ENCODE measurements at regions not wholly inside any gene's neighbourhood (a gene's known extent, or its start where the extent isn't known, plus 50 kb on each side); places are given as distances from the start of the nearest gene placed in this dataset.

- no TSS peak for BruUV-seq (replicated peaks)
- CTCF ChIA-PET: no interaction called here
- in situ Hi-C loops (cut with HindIII; ENCODE audit: low pct_unique_long_range_greater_than_20kb, low sequenced_read_pairs) (no loop called here), intact Hi-C loops (cut with micrococcal nuclease; ENCODE audit: unreplicated experiment) (no loop called here)
- TF ChIP-seq, protein P1, sequence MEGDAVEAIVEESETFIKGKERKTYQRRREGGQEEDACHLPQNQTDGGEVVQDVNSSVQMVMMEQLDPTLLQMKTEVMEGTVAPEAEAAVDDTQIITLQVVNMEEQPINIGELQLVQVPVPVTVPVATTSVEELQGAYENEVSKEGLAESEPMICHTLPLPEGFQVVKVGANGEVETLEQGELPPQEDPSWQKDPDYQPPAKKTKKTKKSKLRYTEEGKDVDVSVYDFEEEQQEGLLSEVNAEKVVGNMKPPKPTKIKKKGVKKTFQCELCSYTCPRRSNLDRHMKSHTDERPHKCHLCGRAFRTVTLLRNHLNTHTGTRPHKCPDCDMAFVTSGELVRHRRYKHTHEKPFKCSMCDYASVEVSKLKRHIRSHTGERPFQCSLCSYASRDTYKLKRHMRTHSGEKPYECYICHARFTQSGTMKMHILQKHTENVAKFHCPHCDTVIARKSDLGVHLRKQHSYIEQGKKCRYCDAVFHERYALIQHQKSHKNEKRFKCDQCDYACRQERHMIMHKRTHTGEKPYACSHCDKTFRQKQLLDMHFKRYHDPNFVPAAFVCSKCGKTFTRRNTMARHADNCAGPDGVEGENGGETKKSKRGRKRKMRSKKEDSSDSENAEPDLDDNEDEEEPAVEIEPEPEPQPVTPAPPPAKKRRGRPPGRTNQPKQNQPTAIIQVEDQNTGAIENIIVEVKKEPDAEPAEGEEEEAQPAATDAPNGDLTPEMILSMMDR (IDR thresholded peaks at IDR 0.05): no peak
- no peak for TF ChIP-seq POLR2AphosphoS5 (IDR thresholded peaks at IDR 0.05; ENCODE audit: low read depth, low read length)
- no peak for TF ChIP-seq SIN3A (IDR thresholded peaks at IDR 0.05; ENCODE audit: borderline replicate concordance, insufficient read depth, low read depth, low read length)
- TF ChIP-seq TCF7L2 (IDR thresholded peaks at IDR 0.05; ENCODE audit: low read depth, low read length): no peak
- POLR2A ChIA-PET: no interaction called here
- no peak for DNase-seq (ENCODE audit: low read depth, low spot score)
- Histone ChIP-seq H3K4me1 (ENCODE audit: control insufficient read depth, insufficient read depth, low read length) (no peaks in the 10 kb centered on the region), H3K27ac (ENCODE audit: low read length) (no peak overlapping the region), H3K9me3 (ENCODE audit: control insufficient read depth, insufficient read depth, low read depth, low read length) (peaks cover 5% of the 10 kb centered on the region; the same call in 1 of the 2 replicates), H3K36me3 (ENCODE audit: control insufficient read depth, insufficient read depth, low read length) (no peaks in the 10 kb centered on the region), H3K27me3 (ENCODE audit: control insufficient read depth, insufficient read depth, low read length) (no peaks in the 10 kb centered on the region), H3K4me3 (ENCODE audit: low read depth in 2 of 2, low read length in 2 of 2) (no peak overlapping the region)
- no peak for ATAC-seq
These were observed 220.7 kb upstream of the SHH start for GRCh38 chr7:156032973-156033372.

DNA sequence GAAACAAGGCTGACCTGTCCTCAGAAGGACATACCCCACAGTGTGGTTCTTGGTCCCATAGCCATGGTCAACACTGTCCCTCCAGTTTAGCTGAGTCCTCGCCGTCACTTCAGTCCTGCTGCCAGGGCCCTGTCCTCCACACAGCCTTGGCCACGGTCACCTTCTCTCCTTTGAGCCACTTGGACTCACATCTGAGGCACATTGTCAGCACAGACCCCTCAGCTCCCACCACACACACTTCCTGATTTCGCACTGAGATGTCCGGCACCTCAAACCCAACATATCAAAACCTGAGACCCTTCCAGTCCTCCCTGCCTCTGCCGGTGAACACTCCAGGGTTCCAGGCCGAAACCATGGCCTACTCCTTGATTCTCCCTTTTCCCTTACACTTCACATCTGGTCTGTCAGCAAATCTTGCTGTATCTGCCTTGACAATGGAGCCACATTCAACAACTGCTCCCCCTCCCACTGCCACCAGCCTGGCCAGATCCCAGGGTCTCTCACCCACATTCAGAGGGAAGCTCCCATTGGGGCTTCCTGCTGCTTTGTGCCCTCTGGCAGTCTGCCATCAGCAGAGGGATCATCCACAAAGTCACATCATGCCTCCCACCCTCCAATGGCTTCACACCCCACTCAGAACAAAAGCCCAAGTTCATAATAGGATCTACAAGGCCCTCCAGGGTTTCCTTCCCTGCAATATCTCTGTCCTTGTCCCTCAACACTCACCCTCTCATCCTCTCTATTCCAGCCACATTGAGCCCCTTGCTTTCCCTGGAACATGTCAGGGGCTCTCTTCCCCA is 219.6 kb upstream of the SHH start:
- no peak overlapping the region for H3K4me3 ChIP-seq (ENCODE audit: low read depth in 2 of 2, low read length in 2 of 2)
- intact Hi-C loops (cut with micrococcal nuclease; ENCODE audit: unreplicated experiment): no loop called here
- no peak overlapping the region for H3K27ac ChIP-seq (ENCODE audit: low read length)
- in situ Hi-C loops (cut with HindIII; ENCODE audit: low pct_unique_long_range_greater_than_20kb, low sequenced_read_pairs): no loop called here
- no peaks in the 10 kb centered on the region for H3K4me1 ChIP-seq (ENCODE audit: control insufficient read depth, insufficient read depth, low read length)
- DNase-seq (ENCODE audit: low read depth, low spot score) (no peak), ATAC-seq (no peak)
- peaks cover 5% of the 10 kb centered on the region; the same call in 1 of the 2 replicates for H3K9me3 ChIP-seq (ENCODE audit: control insufficient read depth, insufficient read depth, low read depth, low read length)
- TF ChIP-seq, protein P1 (IDR thresholded peaks at IDR 0.05): no peak
- TF ChIP-seq SIN3A (IDR thresholded peaks at IDR 0.05; ENCODE audit: borderline replicate concordance, insufficient read depth, low read depth, low read length): no peak
- no peak for TF ChIP-seq TCF7L2 (IDR thresholded peaks at IDR 0.05; ENCODE audit: low read depth, low read length)
- TF ChIP-seq POLR2AphosphoS5 (IDR thresholded peaks at IDR 0.05; ENCODE audit: low read depth, low read length): no peak
- TF ChIP-seq, protein P2, sequence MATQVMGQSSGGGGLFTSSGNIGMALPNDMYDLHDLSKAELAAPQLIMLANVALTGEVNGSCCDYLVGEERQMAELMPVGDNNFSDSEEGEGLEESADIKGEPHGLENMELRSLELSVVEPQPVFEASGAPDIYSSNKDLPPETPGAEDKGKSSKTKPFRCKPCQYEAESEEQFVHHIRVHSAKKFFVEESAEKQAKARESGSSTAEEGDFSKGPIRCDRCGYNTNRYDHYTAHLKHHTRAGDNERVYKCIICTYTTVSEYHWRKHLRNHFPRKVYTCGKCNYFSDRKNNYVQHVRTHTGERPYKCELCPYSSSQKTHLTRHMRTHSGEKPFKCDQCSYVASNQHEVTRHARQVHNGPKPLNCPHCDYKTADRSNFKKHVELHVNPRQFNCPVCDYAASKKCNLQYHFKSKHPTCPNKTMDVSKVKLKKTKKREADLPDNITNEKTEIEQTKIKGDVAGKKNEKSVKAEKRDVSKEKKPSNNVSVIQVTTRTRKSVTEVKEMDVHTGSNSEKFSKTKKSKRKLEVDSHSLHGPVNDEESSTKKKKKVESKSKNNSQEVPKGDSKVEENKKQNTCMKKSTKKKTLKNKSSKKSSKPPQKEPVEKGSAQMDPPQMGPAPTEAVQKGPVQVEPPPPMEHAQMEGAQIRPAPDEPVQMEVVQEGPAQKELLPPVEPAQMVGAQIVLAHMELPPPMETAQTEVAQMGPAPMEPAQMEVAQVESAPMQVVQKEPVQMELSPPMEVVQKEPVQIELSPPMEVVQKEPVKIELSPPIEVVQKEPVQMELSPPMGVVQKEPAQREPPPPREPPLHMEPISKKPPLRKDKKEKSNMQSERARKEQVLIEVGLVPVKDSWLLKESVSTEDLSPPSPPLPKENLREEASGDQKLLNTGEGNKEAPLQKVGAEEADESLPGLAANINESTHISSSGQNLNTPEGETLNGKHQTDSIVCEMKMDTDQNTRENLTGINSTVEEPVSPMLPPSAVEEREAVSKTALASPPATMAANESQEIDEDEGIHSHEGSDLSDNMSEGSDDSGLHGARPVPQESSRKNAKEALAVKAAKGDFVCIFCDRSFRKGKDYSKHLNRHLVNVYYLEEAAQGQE (IDR thresholded peaks at IDR 0.05; ENCODE audit: insufficient read depth in 1 of 2, low read depth in 2 of 2, low read length in 1 of 2): no peak
- POLR2A ChIA-PET: no interaction called here
- no peaks in the 10 kb centered on the region for H3K27me3 ChIP-seq (ENCODE audit: control insufficient read depth, insufficient read depth, low read length)
- CTCF ChIA-PET: no interaction called here
- BruUV-seq (replicated peaks): no TSS peak
- H3K36me3 ChIP-seq (ENCODE audit: control insufficient read depth, insufficient read depth, low read length): no peaks in the 10 kb centered on the region

Measured in Panc1 (cell line).